Glomerular visceral epithelial cell (primary cell): ENCODE measurements at regions not wholly inside any gene's neighbourhood (a gene's known extent, or its start where the extent isn't known, plus 50 kb on each side); places are given as distances from the start of the nearest gene placed in this dataset.

ENCODE experiments used
- DNase-seq: peaks from one replicate; pipeline ENCODE4 v3.0.0-alpha.2; 2016; ENCODE audit errors: extremely low spot score

GRCh38 chr4:11602606-11603340, 174.1 kb upstream of the HS3ST1 start:
- no peak for DNase-seq

GRCh38 chr4:11599064-11599463, 170.4 kb upstream of the HS3ST1 start:
- peak; percentile 44 for DNase-seq

GRCh38 chr4:11598591-11598990, 169.9 kb upstream of the HS3ST1 start:
- DNase-seq = no peak

- peak; percentile 15 for DNase-seq
These were observed 168.8 kb upstream of the HS3ST1 start for GRCh38 chr4:11597506-11597905.

GRCh38 chr4:11596989-11597388, 168.3 kb upstream of the HS3ST1 start:
- DNase-seq = no peak

GRCh38 chr4:11593576-11594116, 165.0 kb upstream of the HS3ST1 start:
- no peak for DNase-seq

- no peak for DNase-seq
These were observed 163.6 kb upstream of the HS3ST1 start for GRCh38 chr4:11592276-11592675.

GRCh38 chr4:11590132-11590531, 161.4 kb upstream of the HS3ST1 start:
- no peak for DNase-seq

GRCh38 chr4:11589676-11590075, 161.0 kb upstream of the HS3ST1 start:
- DNase-seq = peak; percentile 27

GRCh38 chr4:11587797-11588196, 159.1 kb upstream of the HS3ST1 start:
- DNase-seq = no peak

- DNase-seq = peak; percentile 25
These were observed 156.8 kb upstream of the HS3ST1 start for GRCh38 chr4:11585506-11585905.

GRCh38 chr4:11568511-11568910, 139.8 kb upstream of the HS3ST1 start:
- no peak for DNase-seq

- DNase-seq = no peak
These were observed 137.8 kb upstream of the HS3ST1 start for GRCh38 chr4:11566444-11567022.

- no peak for DNase-seq
These were observed 137.2 kb upstream of the HS3ST1 start for GRCh38 chr4:11565899-11566298.

GRCh38 chr4:11565213-11565612, 136.5 kb upstream of the HS3ST1 start:
- DNase-seq = no peak

GRCh38 chr4:11564021-11564420, 135.3 kb upstream of the HS3ST1 start:
- DNase-seq = no peak

GRCh38 chr4:11549525-11549924, 120.8 kb upstream of the HS3ST1 start:
- DNase-seq = no peak

- peak; percentile 42 for DNase-seq
These were observed 119.9 kb upstream of the HS3ST1 start for GRCh38 chr4:11548597-11549082.

- no peak for DNase-seq
These were observed 117.9 kb upstream of the HS3ST1 start for GRCh38 chr4:11546391-11547175.

- no peak for DNase-seq
These were observed 117.0 kb upstream of the HS3ST1 start for GRCh38 chr4:11545651-11546050.

GRCh38 chr4:11544211-11544610, 115.5 kb upstream of the HS3ST1 start:
- no peak for DNase-seq

GRCh38 chr4:11543706-11544105, 115.0 kb upstream of the HS3ST1 start:
- peak; percentile 41 for DNase-seq
